Endothelial cell of umbilical vein (primary cell): ENCODE measurements at regions not wholly inside any gene's neighbourhood (a gene's known extent, or its start where the extent isn't known, plus 50 kb on each side); places are given as distances from the start of the nearest gene placed in this dataset.
"Not testable (repeated sequence)": the region's sequence is repeated elsewhere in the genome, so short reads cannot be mapped to it uniquely, and the experiment has no call there.

Experiments
- BruUV-seq: library from RNA; stranded (reverse); fragments of 400-500 nt; replicated peaks from 2 replicates; lab custom pipeline; 2021; lab: Mats Ljungman, UMichigan
- CTCF ChIA-PET: fragments of 300-600, 350-600 bp; sonication (Branson Sonifier 250); formaldehyde crosslinking; loops from one replicate; lab custom pipeline; 2021; ENCODE audit warnings: antibody characterized with exemption, inconsistent platforms; lab: Charles Lee
- POLR2A ChIA-PET: fragments of 300-600, 350-600 bp; sonication (Branson Sonifier 250); formaldehyde crosslinking; loops from one replicate; lab custom pipeline; 2021; ENCODE audit warnings: antibody characterized with exemption, inconsistent platforms; lab: Charles Lee
- DNase-seq: peaks from one replicate; pipeline ENCODE4 v3.0.0-alpha.2; 2011; ENCODE audit warnings: low read depth, low spot score
- FAIRE-seq: peaks from 2 replicates; lab custom pipeline; 2011; peaks lifted over from hg19 to GRCh38; lab: Jason Lieb, UNC
- H2AFZ ChIP-seq: 2 replicates; pipeline ENCODE4 v1.6.0; 2012; ENCODE audit warnings: low read depth, low read length, control low read depth, inconsistent platforms
- H3K27ac ChIP-seq: 2 replicates; pipeline ENCODE4 v1.5.1; 2011; ENCODE audit warnings: low read depth, mild to moderate bottlenecking, control low read depth, low read length, moderate library complexity; ENCODE audit not compliant: insufficient read depth
- H3K27me3 ChIP-seq, 2 experiments: 2 replicates each; pipeline versions ENCODE4 v1.6.0 to v1.6.1; 2011; ENCODE audit warnings: low read length in 2 of 2, mixed read lengths in 1 of 2; ENCODE audit not compliant: control insufficient read depth in 2 of 2, insufficient read depth in 2 of 2
- H3K36me3 ChIP-seq, 2 experiments: 2 replicates in 1 of 2; 3 replicates in 1 of 2; pipeline ENCODE4 v1.5.1; 2011; ENCODE audit warnings: low read length in 2 of 2, mild to moderate bottlenecking in 1 of 2, moderate library complexity in 1 of 2; ENCODE audit not compliant: control insufficient read depth in 2 of 2, insufficient read depth in 2 of 2; ENCODE audit errors: extremely low read depth in 1 of 2
- H3K4me1 ChIP-seq: 3 replicates; pipeline ENCODE4 v1.5.1; 2011; ENCODE audit warnings: mild to moderate bottlenecking, low read length; ENCODE audit not compliant: control insufficient read depth, insufficient read depth; ENCODE audit errors: extremely low read depth
- H3K4me2 ChIP-seq: 2 replicates; pipeline ENCODE4 v1.6.1; 2011; ENCODE audit warnings: low read length, control low read depth, mixed read lengths; ENCODE audit not compliant: insufficient read depth
- H3K4me3 ChIP-seq, 3 experiments: fragments of 200-600 bp in 1 of 3; sonication (generic), shearing (Covaris generic) in 1 of 3; replicated peaks in 1 of 3; 2 replicates each; pipeline ENCODE4 v1.5.1; 2011 to 2016; ENCODE audit warnings: control low read depth in 3 of 3, low read length in 3 of 3, mild to moderate bottlenecking in 2 of 3, inconsistent platforms in 1 of 3, low read depth in 1 of 3, moderate library complexity in 1 of 3; ENCODE audit not compliant: insufficient read depth in 1 of 3
- H3K79me2 ChIP-seq: 2 replicates; pipeline ENCODE4 v1.6.0; 2012; ENCODE audit warnings: low read length, inconsistent platforms; ENCODE audit not compliant: control insufficient read depth, insufficient read depth
- H3K9ac ChIP-seq: replicated peaks from 2 replicates; pipeline ENCODE3; 2011; ENCODE audit warnings: low read length, control low read depth; ENCODE audit not compliant: insufficient read depth; ENCODE audit errors: extremely low read depth
- H3K9me1 ChIP-seq: replicated peaks from 3 replicates; pipeline ENCODE4 v1.6.0; 2011; ENCODE audit warnings: mild to moderate bottlenecking, low read length; ENCODE audit not compliant: control insufficient read depth, insufficient read depth; ENCODE audit errors: extremely low read depth
- H3K9me3 ChIP-seq: replicated peaks from 2 replicates; pipeline ENCODE4 v1.5.1; 2012; ENCODE audit warnings: low read length, inconsistent platforms; ENCODE audit not compliant: control insufficient read depth, insufficient read depth
- H4K20me1 ChIP-seq: replicated peaks from 2 replicates; pipeline ENCODE3; 2011; ENCODE audit warnings: mild to moderate bottlenecking, low read length; ENCODE audit not compliant: control insufficient read depth, insufficient read depth; ENCODE audit errors: extremely low read depth
- EZH2 ChIP-seq: IDR thresholded peaks from 2 replicates; pipeline ENCODE4 v1.6.1; 2012; ENCODE audit warnings: borderline replicate concordance, low read depth, mild to moderate bottlenecking, moderate library complexity, low read length, inconsistent platforms; ENCODE audit not compliant: severe bottlenecking
- FOS ChIP-seq: IDR thresholded peaks from 2 replicates; pipeline ENCODE4 v1.6.1; 2011; ENCODE audit warnings: mild to moderate bottlenecking, low read length, moderate library complexity, borderline replicate concordance; ENCODE audit not compliant: insufficient read depth
- JUN ChIP-seq: IDR thresholded peaks from 2 replicates; pipeline ENCODE4 v1.6.1; 2011; ENCODE audit warnings: borderline replicate concordance, low read depth; ENCODE audit not compliant: insufficient read length, insufficient read depth
- POLR2AphosphoS5 ChIP-seq: IDR thresholded peaks from 2 replicates; pipeline ENCODE4 v1.6.1; 2012; ENCODE audit warnings: low read depth, mild to moderate bottlenecking, control low read depth, low read length, moderate library complexity; ENCODE audit not compliant: insufficient read depth
- dilution Hi-C: fragments of 300-500 bp; cut with MboI; formaldehyde crosslinking; loops from one replicate; pipeline ENCODE4 v1.15.0; 2019; ENCODE audit warnings: low sequenced_read_pairs; ENCODE audit not compliant: extremely low pct_ligation_motif_present
- intact Hi-C: fragments of 100-400 bp; cut with micrococcal nuclease; formaldehyde crosslinking; loops from one replicate; pipeline ENCODE4 v1.10.0; 2022
- TF ChIP-seq, protein P1 (sequence below), 2 donors: IDR thresholded peaks; 1 replicate in 1 of 2; 2 replicates in 1 of 2; pipeline ENCODE4 v1.5.1; 2011; ENCODE audit warnings: low read length in 2 of 2, mild to moderate bottlenecking in 2 of 2, moderate library complexity in 2 of 2, control low read depth in 1 of 2, inconsistent platforms in 1 of 2, low read depth in 1 of 2; ENCODE audit not compliant: insufficient read depth in 1 of 2; ENCODE audit errors: extremely low read depth in 1 of 2
- TF ChIP-seq, protein P2 (sequence below): IDR thresholded peaks from 2 replicates; pipeline ENCODE4 v1.6.1; 2011; ENCODE audit not compliant: insufficient read depth, insufficient read length

DNA sequence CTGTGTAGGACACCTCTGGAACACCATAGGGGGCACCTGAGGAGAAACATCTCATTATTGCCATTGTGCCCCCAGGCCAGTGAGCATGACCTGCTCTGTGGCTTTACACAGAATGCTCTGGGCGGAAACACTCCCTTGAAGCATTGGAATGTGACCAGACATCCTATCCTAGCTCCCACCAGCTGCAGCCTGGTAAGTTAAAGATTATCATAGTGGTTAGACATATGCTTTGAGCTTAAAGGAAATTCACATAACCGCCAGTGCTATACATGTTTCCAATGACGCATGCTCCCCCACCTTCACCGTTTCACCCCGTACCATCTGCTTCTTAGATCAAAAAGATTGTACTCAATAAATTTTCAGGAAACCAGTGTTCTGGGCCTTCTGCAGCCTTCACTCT lies 217.7 kb upstream of the CENPE start:
- Histone ChIP-seq H3K9me3 (no peaks in the 10 kb centered on the region), H3K27me3 (no peaks in the 10 kb centered on the region), H2AFZ (no peak overlapping the region), H3K36me3 (no peaks in the 10 kb centered on the region), H3K4me3 (no peak overlapping the region), H4K20me1 (no peaks in the 10 kb centered on the region), H3K4me2 (no peak overlapping the region), H3K79me2 (no peaks in the 10 kb centered on the region), H3K9ac (no peak overlapping the region), H3K4me1 (no peaks in the 10 kb centered on the region), H3K9me1 (no peaks in the 10 kb centered on the region), H3K27ac (no peak overlapping the region)
- POLR2A ChIA-PET: no interaction called here
- dilution Hi-C loops (no loop called here), intact Hi-C loops (no loop called here)
- FAIRE-seq: no peak
- TF ChIP-seq FOS (no peak), POLR2AphosphoS5 (no peak), JUN (no peak), EZH2 (no peak)
- TF ChIP-seq, protein P1, sequence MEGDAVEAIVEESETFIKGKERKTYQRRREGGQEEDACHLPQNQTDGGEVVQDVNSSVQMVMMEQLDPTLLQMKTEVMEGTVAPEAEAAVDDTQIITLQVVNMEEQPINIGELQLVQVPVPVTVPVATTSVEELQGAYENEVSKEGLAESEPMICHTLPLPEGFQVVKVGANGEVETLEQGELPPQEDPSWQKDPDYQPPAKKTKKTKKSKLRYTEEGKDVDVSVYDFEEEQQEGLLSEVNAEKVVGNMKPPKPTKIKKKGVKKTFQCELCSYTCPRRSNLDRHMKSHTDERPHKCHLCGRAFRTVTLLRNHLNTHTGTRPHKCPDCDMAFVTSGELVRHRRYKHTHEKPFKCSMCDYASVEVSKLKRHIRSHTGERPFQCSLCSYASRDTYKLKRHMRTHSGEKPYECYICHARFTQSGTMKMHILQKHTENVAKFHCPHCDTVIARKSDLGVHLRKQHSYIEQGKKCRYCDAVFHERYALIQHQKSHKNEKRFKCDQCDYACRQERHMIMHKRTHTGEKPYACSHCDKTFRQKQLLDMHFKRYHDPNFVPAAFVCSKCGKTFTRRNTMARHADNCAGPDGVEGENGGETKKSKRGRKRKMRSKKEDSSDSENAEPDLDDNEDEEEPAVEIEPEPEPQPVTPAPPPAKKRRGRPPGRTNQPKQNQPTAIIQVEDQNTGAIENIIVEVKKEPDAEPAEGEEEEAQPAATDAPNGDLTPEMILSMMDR (IDR thresholded peaks at IDR 0.05; ENCODE audit: extremely low read depth in 1 of 2, insufficient read depth in 1 of 2, low read depth in 1 of 2, low read length in 2 of 2): no peak
- TF ChIP-seq, protein P2, sequence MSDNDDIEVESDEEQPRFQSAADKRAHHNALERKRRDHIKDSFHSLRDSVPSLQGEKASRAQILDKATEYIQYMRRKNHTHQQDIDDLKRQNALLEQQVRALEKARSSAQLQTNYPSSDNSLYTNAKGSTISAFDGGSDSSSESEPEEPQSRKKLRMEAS: no peak
- no peak for DNase-seq
- BruUV-seq: no TSS peak
- CTCF ChIA-PET: no interaction called here

DNA sequence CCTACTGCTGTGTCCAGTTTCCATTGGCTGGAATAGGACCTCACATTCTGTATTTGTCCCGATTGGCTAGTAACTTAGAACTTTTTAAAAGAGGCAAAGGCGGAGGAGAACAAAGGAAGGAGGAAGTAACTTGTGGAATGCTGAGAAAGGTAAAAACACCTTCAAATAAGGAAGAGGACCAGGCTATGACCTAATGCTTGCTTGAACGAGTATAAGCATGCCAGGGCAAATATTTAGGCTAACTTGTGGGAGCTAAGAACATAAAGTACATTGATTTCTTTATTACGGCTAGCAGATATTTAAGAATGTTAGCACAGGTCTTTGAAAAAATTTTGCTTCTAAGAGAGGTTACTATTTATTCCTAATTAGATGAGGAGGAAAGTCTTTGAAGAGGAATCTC lies 214.5 kb upstream of the CENPE start:
- H3K4me3 ChIP-seq, H3K9me3 ChIP-seq, H3K9me1 ChIP-seq, intact Hi-C loops, FAIRE-seq, H3K27me3 ChIP-seq, H3K79me2 ChIP-seq, H3K4me2 ChIP-seq, H3K36me3 ChIP-seq, dilution Hi-C loops, H3K27ac ChIP-seq, DNase-seq, H3K4me1 ChIP-seq, BruUV-seq, H4K20me1 ChIP-seq, H2AFZ ChIP-seq, CTCF ChIA-PET, POLR2A ChIA-PET, H3K9ac ChIP-seq: not testable (repeated sequence)
